WTC11 (cell line): ENCODE measurements at regions not wholly inside any gene's neighbourhood (a gene's known extent, or its start where the extent isn't known, plus 50 kb on each side); places are given as distances from the start of the nearest gene placed in this dataset.

Source experiments
- ATAC-seq: fragments of 200-7000 bp; cut with Tn5 transposase; 2 replicates; pipeline ENCODE4 v1.10.0; 2021; ENCODE audit warnings: mild to moderate bottlenecking, moderate library complexity
- CTCF ChIA-PET: fragments of 300-600 bp; sonication (Branson Sonifier 250); formaldehyde crosslinking; loops from one replicate; lab custom pipeline; 2021; ENCODE audit warnings: antibody characterized with exemption; lab: Charles Lee
- POLR2A ChIA-PET: fragments of 350-600 bp; sonication (Branson Sonifier 250); formaldehyde crosslinking; loops from one replicate; lab custom pipeline; 2021; ENCODE audit warnings: antibody characterized with exemption; lab: Charles Lee
- DNase-seq: peaks from one replicate; pipeline ENCODE4 v3.0.0; 2021; ENCODE audit warnings: low spot score
- H3K27ac Mint-ChIP-seq: 2 replicates; pipeline ENCODE4 v1.8.0; 2021; ENCODE audit warnings: mixed read lengths
- H3K27me3 Mint-ChIP-seq: 2 replicates; pipeline ENCODE4 v1.8.0; 2021; ENCODE audit warnings: low read depth, mild to moderate bottlenecking, moderate library complexity, mixed read lengths
- H3K36me3 Mint-ChIP-seq: 2 replicates; pipeline ENCODE4 v1.8.0; 2021; ENCODE audit warnings: mixed read lengths
- H3K4me1 Mint-ChIP-seq: 2 replicates; pipeline ENCODE4 v1.8.0; 2022; ENCODE audit warnings: mixed read lengths
- H3K4me3 Mint-ChIP-seq: 2 replicates; pipeline ENCODE4 v1.8.0; 2021; ENCODE audit warnings: mild to moderate bottlenecking, moderate library complexity, mixed read lengths
- H3K9me3 Mint-ChIP-seq: 2 replicates; pipeline ENCODE4 v1.8.0; 2021; ENCODE audit warnings: mixed read lengths
- ATF2 ChIP-seq: sonication (generic); formaldehyde crosslinking; IDR thresholded peaks from 2 replicates; pipeline ENCODE4 v1.8.1; 2022; ENCODE audit warnings: low read depth, missing genetic modification reagents, borderline replicate concordance
- ATF3 ChIP-seq: sonication (generic); formaldehyde crosslinking; conservative IDR thresholded peaks from 2 replicates; pipeline ENCODE4 v1.8.1; 2022; ENCODE audit warnings: mild to moderate bottlenecking, missing genetic modification reagents
- CBFB ChIP-seq: sonication (generic); formaldehyde crosslinking; IDR thresholded peaks from 2 replicates; pipeline ENCODE4 v1.8.1; 2022; ENCODE audit warnings: mild to moderate bottlenecking, low read depth, missing genetic modification reagents
- EMX1 ChIP-seq: fragments of 250-450 bp; sonication (Bioruptor Pico); IDR thresholded peaks from 2 replicates; pipeline ENCODE4 v1.8.0; 2021; ENCODE audit warnings: mild to moderate bottlenecking
- GABPB1 ChIP-seq: sonication (generic); formaldehyde crosslinking; IDR thresholded peaks from 2 replicates; pipeline ENCODE4 v1.8.1; 2023; ENCODE audit warnings: mild to moderate bottlenecking, missing genetic modification reagents
- JAZF1 ChIP-seq: fragments of 250-450 bp; sonication (Bioruptor Pico); IDR thresholded peaks from 2 replicates; pipeline ENCODE4 v1.9.0; 2021; ENCODE audit warnings: moderate library complexity, mild to moderate bottlenecking, inconsistent platforms
- NFATC4 ChIP-seq: fragments of 250-450 bp; sonication (Bioruptor Pico); IDR thresholded peaks from 2 replicates; pipeline ENCODE4 v1.9.0; 2021; ENCODE audit warnings: mild to moderate bottlenecking
- NR1H2 ChIP-seq: sonication (generic); formaldehyde crosslinking; IDR thresholded peaks from 2 replicates; pipeline ENCODE4 v1.9.0; 2021; ENCODE audit warnings: mild to moderate bottlenecking, moderate library complexity, missing genetic modification reagents
- NR3C1 ChIP-seq: sonication (generic); formaldehyde crosslinking; conservative IDR thresholded peaks from 2 replicates; pipeline ENCODE4 v1.8.1; 2023; ENCODE audit warnings: low read depth, mild to moderate bottlenecking, missing genetic modification reagents
- PREB ChIP-seq: sonication (generic); formaldehyde crosslinking; IDR thresholded peaks from 2 replicates; pipeline ENCODE4 v1.8.1; 2022; ENCODE audit warnings: mild to moderate bottlenecking, missing genetic modification reagents, moderate library complexity, borderline replicate concordance
- SMAD3 ChIP-seq: sonication (generic); formaldehyde crosslinking; IDR thresholded peaks from 2 replicates; pipeline ENCODE4 v1.8.0; 2022; ENCODE audit warnings: missing genetic modification reagents, mild to moderate bottlenecking, borderline replicate concordance
- ZNF281 ChIP-seq: sonication (generic); formaldehyde crosslinking; IDR thresholded peaks from 2 replicates; pipeline ENCODE4 v1.8.0; 2023; ENCODE audit warnings: mild to moderate bottlenecking, missing genetic modification reagents
- ZNF416 ChIP-seq: fragments of 250-450 bp; sonication (Bioruptor Pico); IDR thresholded peaks from 2 replicates; pipeline ENCODE4 v1.9.0; 2021; ENCODE audit warnings: mild to moderate bottlenecking, inconsistent platforms
- ZNF512 ChIP-seq: sonication (generic); formaldehyde crosslinking; IDR thresholded peaks from 2 replicates; pipeline ENCODE4 v1.8.1; 2022; ENCODE audit warnings: missing genetic modification reagents, borderline replicate concordance
- TF ChIP-seq, protein P1 (sequence below): sonication (generic); formaldehyde crosslinking; IDR thresholded peaks from 2 replicates; pipeline ENCODE4 v1.8.0; 2022; ENCODE audit warnings: mild to moderate bottlenecking, missing genetic modification reagents

GRCh38 chr5:23612701-23613100 is 105.3 kb downstream of the PRDM9 start:
- H3K9me3 Mint-ChIP-seq: peaks cover 72% of the 10 kb centered on the region

More at GRCh38 chr5:23612701-23613100, 105.3 kb downstream of the PRDM9 start:
- ATAC-seq: no peak
- CTCF ChIA-PET: no interaction called here
- Mint-ChIP-seq H3K4me3 (no peak overlapping the region), H3K36me3 (peaks cover 50% of the 10 kb centered on the region), H3K27ac (no peak overlapping the region), H3K4me1 (no peaks in the 10 kb centered on the region), H3K27me3 (no peaks in the 10 kb centered on the region; the same call in 1 of the 2 replicates)
- POLR2A ChIA-PET: no interaction called here
- DNase-seq: no peak
- TF ChIP-seq EMX1 (CRISPR knock-in tag) (no peak), NR1H2 (CRISPR knock-in tag) (no peak), JAZF1 (CRISPR knock-in tag) (no peak), ZNF281 (CRISPR knock-in tag) (no peak), NFATC4 (CRISPR knock-in tag) (no peak), PREB (CRISPR knock-in tag) (no peak), SMAD3 (CRISPR knock-in tag) (no peak), ZNF416 (CRISPR knock-in tag) (no peak), NR3C1 (no peak), CBFB (CRISPR knock-in tag) (no peak), ATF2 (CRISPR knock-in tag) (no peak), GABPB1 (CRISPR knock-in tag) (no peak), ZNF512 (CRISPR knock-in tag) (no peak), ATF3 (CRISPR knock-in tag) (no peak)
- TF ChIP-seq, protein P1, sequence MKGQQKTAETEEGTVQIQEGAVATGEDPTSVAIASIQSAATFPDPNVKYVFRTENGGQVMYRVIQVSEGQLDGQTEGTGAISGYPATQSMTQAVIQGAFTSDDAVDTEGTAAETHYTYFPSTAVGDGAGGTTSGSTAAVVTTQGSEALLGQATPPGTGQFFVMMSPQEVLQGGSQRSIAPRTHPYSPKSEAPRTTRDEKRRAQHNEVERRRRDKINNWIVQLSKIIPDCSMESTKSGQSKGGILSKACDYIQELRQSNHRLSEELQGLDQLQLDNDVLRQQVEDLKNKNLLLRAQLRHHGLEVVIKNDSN (CRISPR knock-in tag): no peak
